Naive B cell (primary cell): ENCODE measurements at regions not wholly inside any gene's neighbourhood (a gene's known extent, or its start where the extent isn't known, plus 50 kb on each side); places are given as distances from the start of the nearest gene placed in this dataset.

ENCODE experiments used
- ATAC-seq, 2 donors: fragments of 150-1000 bp; cut with Tn5 transposase; 2 replicates each; pipeline ENCODE4 v1.10.0; 2021; ENCODE audit warnings: low read depth in 2 of 2, mild to moderate bottlenecking in 2 of 2, moderate library complexity in 2 of 2
- DNase-seq: peaks from one replicate; pipeline ENCODE4 v3.0.0; 2022
- H3K27ac Mint-ChIP-seq, 6 donors: one replicate each; pipeline ENCODE4 v1.8.0; 2020 to 2022; ENCODE audit warnings: mild to moderate bottlenecking in 6 of 6, mixed read lengths in 6 of 6, moderate library complexity in 5 of 6, inconsistent platforms in 2 of 6
- H3K27me3 Mint-ChIP-seq, 3 donors: one replicate each; pipeline ENCODE4 v1.8.0; 2021 to 2022; ENCODE audit warnings: mixed read lengths in 3 of 3, mild to moderate bottlenecking in 1 of 3
- H3K36me3 Mint-ChIP-seq, 2 donors: one replicate each; pipeline ENCODE4 v1.8.0; 2020 to 2022; ENCODE audit warnings: mixed read lengths in 2 of 2, inconsistent platforms in 1 of 2, mild to moderate bottlenecking in 1 of 2
- H3K4me1 Mint-ChIP-seq, 3 donors: one replicate each; pipeline ENCODE4 v1.8.0; 2020 to 2022; ENCODE audit warnings: mixed read lengths in 3 of 3, inconsistent platforms in 1 of 3, mild to moderate bottlenecking in 1 of 3, moderate library complexity in 1 of 3
- H3K4me3 Mint-ChIP-seq, 8 donors: one replicate each; pipeline ENCODE4 v1.8.0; 2020 to 2022; ENCODE audit warnings: mild to moderate bottlenecking in 8 of 8, mixed read lengths in 8 of 8, moderate library complexity in 8 of 8, inconsistent platforms in 2 of 8
- H3K9me3 Mint-ChIP-seq, 7 donors: one replicate each; pipeline ENCODE4 v1.8.0; 2020 to 2022; ENCODE audit warnings: mixed read lengths in 7 of 7, mild to moderate bottlenecking in 5 of 7, inconsistent platforms in 2 of 7, moderate library complexity in 1 of 7

DNA sequence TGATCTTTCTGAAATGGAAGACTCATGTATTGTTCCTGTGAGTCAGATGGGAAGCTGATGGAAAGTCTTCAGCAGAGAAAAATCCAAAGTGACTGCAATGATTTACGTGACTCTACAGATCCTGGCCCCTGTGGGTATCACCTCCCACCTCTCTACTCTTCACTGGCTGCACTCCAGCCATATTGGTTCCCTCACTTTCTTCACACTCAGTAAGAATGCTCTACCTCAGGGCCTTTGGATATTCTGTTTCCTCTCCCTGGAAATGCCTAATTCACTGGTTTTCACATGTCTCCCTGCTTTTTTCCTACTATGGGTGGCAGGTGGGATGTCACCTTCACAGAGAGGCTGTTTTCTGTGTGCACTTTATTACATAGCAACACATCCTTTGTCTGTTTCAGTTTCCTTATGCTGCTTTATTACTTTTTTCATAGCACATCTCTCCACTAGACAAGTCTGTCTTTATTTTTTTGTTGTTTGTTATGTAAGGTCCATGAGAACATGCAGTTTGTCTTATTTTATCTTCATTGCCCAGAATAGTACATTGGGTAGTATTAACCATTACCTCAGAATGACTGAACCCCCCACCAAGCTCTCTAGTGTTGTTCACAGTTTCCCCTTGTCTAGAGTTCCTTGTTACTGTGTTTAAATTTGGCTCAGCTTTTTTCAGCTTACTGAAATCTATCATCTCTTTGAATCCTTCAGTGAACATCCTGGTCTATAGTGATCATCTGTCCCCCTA, 57.6 kb upstream of the CLNK start:
- no peak overlapping the region for H3K4me3 Mint-ChIP-seq
- no peaks in the 10 kb centered on the region for H3K9me3 Mint-ChIP-seq
- H3K4me1 Mint-ChIP-seq = peaks cover 0 to 13% (median 4%) of the 10 kb centered on the region in 3 donors
- H3K27me3 Mint-ChIP-seq = no peaks in the 10 kb centered on the region
- no peaks in the 10 kb centered on the region for H3K36me3 Mint-ChIP-seq
- DNase-seq (no peak), ATAC-seq (peak; percentile 40 to 53)
- peak overlapping the region in 1 of 6 donors; percentile 1 for H3K27ac Mint-ChIP-seq

DNA sequence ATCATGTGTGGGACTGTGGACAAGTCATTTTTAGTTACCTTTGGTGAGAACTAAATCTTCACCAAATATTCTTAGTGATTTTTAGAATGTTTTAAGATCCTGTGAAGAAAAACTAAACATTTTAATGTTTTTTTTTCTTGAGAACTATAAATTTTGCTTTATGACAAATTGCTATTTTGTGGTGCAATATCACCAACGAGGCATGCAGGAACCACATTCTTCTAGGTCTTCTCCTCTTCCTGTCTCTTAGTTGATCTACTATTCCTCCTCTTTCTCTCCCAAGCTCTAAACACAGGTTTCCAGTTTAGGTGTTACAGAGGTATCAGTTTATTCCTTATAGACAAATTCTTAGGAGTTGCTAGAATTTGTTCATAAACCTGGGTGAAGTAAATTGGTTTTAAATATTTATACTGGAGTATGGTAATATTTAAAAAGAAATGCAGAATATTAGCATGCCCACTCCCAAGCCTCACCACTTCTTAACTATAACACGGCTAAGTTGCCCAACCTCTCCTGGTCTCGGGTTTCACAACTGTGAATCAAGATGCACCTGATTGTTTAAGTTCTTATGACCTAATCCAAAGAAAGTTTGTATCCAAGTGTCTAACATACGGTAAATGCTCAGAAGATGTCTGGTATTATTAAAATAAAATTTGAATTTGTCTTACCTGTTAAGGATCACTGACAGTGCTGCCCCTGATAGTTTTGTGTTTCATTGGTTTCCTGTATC, 56.5 kb upstream of the CLNK start:
- ATAC-seq (no peak), DNase-seq (no peak)
- H3K27ac Mint-ChIP-seq = no peak overlapping the region
- no peak overlapping the region for H3K4me3 Mint-ChIP-seq
- no peaks in the 10 kb centered on the region for H3K27me3 Mint-ChIP-seq
- H3K36me3 Mint-ChIP-seq = no peaks in the 10 kb centered on the region
- no peaks in the 10 kb centered on the region for H3K9me3 Mint-ChIP-seq
- H3K4me1 Mint-ChIP-seq = peaks cover 0 to 13% (median 4%) of the 10 kb centered on the region in 3 donors

DNA sequence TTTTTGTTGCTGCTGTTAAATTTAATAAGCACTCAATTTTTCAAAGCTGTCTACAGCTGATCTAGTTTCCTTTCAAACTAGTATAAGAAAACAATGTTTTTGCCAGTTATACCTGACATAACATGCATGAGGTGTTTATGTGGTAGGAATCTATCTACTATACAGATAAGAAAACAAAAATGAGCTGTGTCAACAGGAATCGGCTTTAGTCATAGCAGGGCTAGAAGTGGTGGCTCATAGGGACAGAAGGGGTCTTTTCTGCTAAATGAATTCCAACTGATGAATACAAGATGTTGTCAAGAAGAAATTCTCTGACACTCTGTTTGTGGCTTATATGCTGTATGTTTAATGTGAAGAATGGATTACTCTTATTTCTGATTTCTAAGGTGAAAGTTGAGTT, 55.7 kb upstream of the CLNK start:
- ATAC-seq = no peak
- H3K4me1 Mint-ChIP-seq = peaks cover 0 to 11% (median 4%) of the 10 kb centered on the region in 3 donors
- H3K27me3 Mint-ChIP-seq = no peaks in the 10 kb centered on the region
- no peak overlapping the region for H3K4me3 Mint-ChIP-seq
- H3K9me3 Mint-ChIP-seq = no peaks in the 10 kb centered on the region
- no peaks in the 10 kb centered on the region for H3K36me3 Mint-ChIP-seq
- no peak for DNase-seq
- H3K27ac Mint-ChIP-seq = peak overlapping the region in 1 of 6 donors; percentile 7

DNA sequence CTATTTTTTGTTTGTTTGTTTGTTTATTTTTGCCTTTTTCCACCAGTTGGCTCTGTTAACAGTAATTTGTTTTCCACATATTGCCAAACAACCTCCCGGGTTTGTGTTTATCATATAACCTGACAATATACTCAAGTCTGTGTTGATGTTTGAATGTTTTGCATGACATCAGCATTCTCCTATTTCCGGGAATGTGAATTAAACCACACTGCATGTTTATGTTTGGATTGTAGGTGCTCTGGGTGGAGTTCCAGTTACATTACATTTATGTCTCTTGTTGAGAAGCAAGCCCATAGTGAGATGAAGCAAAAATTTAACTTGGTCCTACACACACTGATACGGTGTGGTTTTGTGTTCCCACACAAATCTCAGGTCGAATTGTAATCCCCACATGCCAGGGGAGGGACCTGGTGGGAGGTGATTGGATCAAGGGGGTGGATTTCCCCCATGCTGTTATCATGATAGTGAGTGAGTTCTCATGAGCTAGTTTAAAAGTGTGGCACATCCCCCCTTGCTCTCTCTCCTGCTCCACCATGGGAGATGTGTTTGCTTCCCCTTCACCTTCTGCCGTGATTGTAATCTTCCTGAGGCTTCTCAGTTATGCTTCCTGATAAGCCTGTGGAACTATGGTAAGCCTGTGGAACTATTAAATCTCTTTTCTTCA, 54.4 kb upstream of the CLNK start:
- ATAC-seq (no peak), DNase-seq (no peak)
- no peaks in the 10 kb centered on the region for H3K27me3 Mint-ChIP-seq
- no peaks in the 10 kb centered on the region for H3K9me3 Mint-ChIP-seq
- H3K4me3 Mint-ChIP-seq = no peak overlapping the region
- peaks cover 0 to 10% (median 4%) of the 10 kb centered on the region in 3 donors for H3K4me1 Mint-ChIP-seq
- no peak overlapping the region for H3K27ac Mint-ChIP-seq
- H3K36me3 Mint-ChIP-seq = no peaks in the 10 kb centered on the region

DNA sequence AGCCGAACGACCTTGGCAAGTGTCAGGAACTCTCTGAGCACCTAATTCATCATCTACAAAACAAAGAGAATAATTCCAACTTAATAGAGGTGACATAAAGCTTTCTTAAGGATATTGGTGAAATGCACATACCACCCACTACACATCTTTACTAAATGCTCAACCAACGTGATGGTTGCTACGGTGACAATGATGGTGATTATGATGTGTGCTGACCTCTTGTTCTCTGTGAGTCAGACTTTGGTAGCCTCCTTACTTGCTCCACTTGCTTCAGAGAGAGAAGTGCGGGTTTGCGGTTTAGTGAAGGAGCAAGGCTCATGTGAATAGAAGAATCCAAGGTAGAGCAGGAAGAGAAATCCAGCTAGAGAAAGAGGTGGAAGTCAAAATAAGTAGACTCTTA, 52.8 kb upstream of the CLNK start:
- peak overlapping the region in 1 of 6 donors; percentile 46 for H3K27ac Mint-ChIP-seq
- peaks cover 0 to 5% (median 0%) of the 10 kb centered on the region in 3 donors for H3K27me3 Mint-ChIP-seq
- no peak for ATAC-seq
- H3K36me3 Mint-ChIP-seq = no peaks in the 10 kb centered on the region
- H3K4me1 Mint-ChIP-seq = peaks cover 13 to 26% (median 14%) of the 10 kb centered on the region in 3 donors
- H3K4me3 Mint-ChIP-seq = no peak overlapping the region
- no peaks in the 10 kb centered on the region for H3K9me3 Mint-ChIP-seq
- DNase-seq = no peak

- H3K4me1 Mint-ChIP-seq = peaks cover 17 to 30% (median 19%) of the 10 kb centered on the region in 3 donors
- H3K9me3 Mint-ChIP-seq = no peaks in the 10 kb centered on the region
- no peak overlapping the region for H3K27ac Mint-ChIP-seq
- no peak overlapping the region for H3K4me3 Mint-ChIP-seq
- no peaks in the 10 kb centered on the region for H3K36me3 Mint-ChIP-seq
- DNase-seq (no peak), ATAC-seq (no peak)
- peaks cover 0 to 5% (median 0%) of the 10 kb centered on the region in 3 donors for H3K27me3 Mint-ChIP-seq
These were observed 52.3 kb upstream of the CLNK start for GRCh38 chr4:10736895-10737294.

GRCh38 chr4:10736266-10736665, 51.7 kb upstream of the CLNK start:
- Mint-ChIP-seq H3K9me3 (no peaks in the 10 kb centered on the region), H3K4me1 (peaks cover 22 to 37% (median 25%) of the 10 kb centered on the region in 3 donors), H3K27ac (peak overlapping the region in 1 of 6 donors; percentile 2), H3K27me3 (peaks cover 0 to 5% (median 0%) of the 10 kb centered on the region in 3 donors), H3K4me3 (no peak overlapping the region), H3K36me3 (no peaks in the 10 kb centered on the region)
- ATAC-seq = no peak
- DNase-seq = no peak

DNA sequence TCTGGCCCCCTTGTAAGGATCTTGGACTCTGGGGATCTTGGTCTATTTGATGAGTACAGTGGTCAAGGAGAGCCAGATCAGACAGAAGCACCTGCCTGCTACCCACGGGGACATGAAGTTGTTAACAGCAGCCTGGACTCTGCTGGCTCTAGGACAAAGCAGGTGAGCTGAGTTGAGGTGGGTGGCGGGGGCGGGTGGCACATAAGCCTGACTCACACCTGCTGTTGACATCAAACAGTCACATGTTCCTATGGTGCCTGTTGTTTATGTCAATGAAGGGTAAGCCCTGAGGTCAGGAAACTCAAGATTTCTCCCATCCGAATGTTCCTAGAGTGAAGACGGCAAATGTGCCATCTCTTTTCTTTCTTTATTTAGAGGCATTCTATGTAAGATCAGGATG, 50.1 kb upstream of the CLNK start:
- Mint-ChIP-seq H3K27ac (peak overlapping the region in 1 of 6 donors; percentile 7), H3K36me3 (no peaks in the 10 kb centered on the region), H3K4me3 (no peak overlapping the region), H3K4me1 (peaks cover 24 to 32% (median 31%) of the 10 kb centered on the region in 3 donors), H3K27me3 (peaks cover 0 to 5% (median 0%) of the 10 kb centered on the region in 3 donors), H3K9me3 (no peaks in the 10 kb centered on the region)
- ATAC-seq (no peak), DNase-seq (no peak)
